ENCODE measurements at regions not wholly inside any gene's neighbourhood (a gene's known extent, or its start where the extent isn't known, plus 50 kb on each side); places are given as distances from the start of the nearest gene placed in this dataset.
A peak's percentile ranks its signal among the peaks of the same experiment; 100 is the strongest.

- TF ChIP-seq SKIL (IDR thresholded peaks at IDR 0.05; ENCODE audit: low read depth, poor library complexity, severe bottlenecking), result peak; percentile 90
Observed at GRCh38 chr2:9092383-9093282, 89.1 kb upstream of the MBOAT2 start (continued).

DNA sequence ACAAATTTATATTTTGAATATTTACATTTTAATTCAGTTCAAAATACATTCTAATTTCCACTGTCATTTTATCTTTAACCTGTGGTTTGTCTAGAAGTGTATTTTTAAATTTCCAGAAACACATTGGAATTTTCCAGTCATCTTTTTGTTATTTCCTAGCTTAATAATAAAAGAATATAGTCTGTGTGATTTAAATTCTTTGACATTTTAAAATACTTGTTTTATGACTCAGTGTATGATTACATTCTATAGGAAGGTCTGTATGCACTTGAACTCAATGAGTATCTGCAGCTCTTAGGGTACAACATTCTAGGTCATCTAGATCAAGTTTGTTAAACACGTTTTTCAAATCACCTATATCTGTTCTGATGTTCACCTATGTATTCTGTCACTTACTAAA lies 88.3 kb upstream of the MBOAT2 start:
- ATAC-seq, result peak; percentile 13; the same call in 2 of the 3 replicates
- peaks cover 14% of the 10 kb centered on the region for H3K4me1 ChIP-seq (ENCODE audit: control insufficient read depth, insufficient read depth, low read length)
- H3K79me2 ChIP-seq (ENCODE audit: control insufficient read depth, insufficient read depth, low read length), result no peaks in the 10 kb centered on the region
- RAD21 ChIA-PET (ENCODE audit: unreplicated experiment), result interaction anchor here (0.8 to 3.0 kb wide), 21 partner anchors 9 to 573 kb away, joined by 3 to 52 read pairs (median 6); partner anchors contain the start of genes ID2 and MBOAT2
- no peak overlapping the region for H3K4me3 ChIP-seq
- no peaks in the 10 kb centered on the region for H3K27me3 ChIP-seq (replicated peaks in 1 of 2; ENCODE audit: control insufficient read depth in 2 of 2, insufficient read depth in 2 of 2, low read length in 1 of 2)
- intact Hi-C loops (cut with micrococcal nuclease; ENCODE audit: unreplicated experiment), result loop anchor here (2.0 to 5.0 kb wide), 3 partner anchors 39 to 105 kb away; partner anchors contain the start of gene MBOAT2
- POLR2A ChIA-PET, result interaction anchor here (0.9 to 2.4 kb wide), 6 partner anchors 9 to 249 kb away, joined by 3 to 10 read pairs (median 6); partner anchors contain the start of gene MBOAT2
- CTCF ChIA-PET, result interaction anchor here (0.6 to 3.0 kb wide), 13 partner anchors 9 to 218 kb away, joined by 3 to 28 read pairs (median 5); no protein-coding TSS in a partner anchor
- no peaks in the 10 kb centered on the region for H4K20me1 ChIP-seq (ENCODE audit: control insufficient read depth, insufficient read depth)
- H3K4me2 ChIP-seq (ENCODE audit: control insufficient read depth, insufficient read depth), result peak overlapping the region; percentile 60; the same call in 1 of the 2 replicates
- SMC1A ChIA-PET (ENCODE audit: uncharacterized antibody, unreplicated experiment), result interaction anchor here (0.8 to 4.3 kb wide), 20 partner anchors 9 to 324 kb away, joined by 3 to 36 read pairs (median 6); partner anchors contain the start of gene KIDINS220
- H3K9me3 ChIP-seq (replicated peaks; ENCODE audit: control insufficient read depth, insufficient read depth, low read length), result no peaks in the 10 kb centered on the region
- no peak for FAIRE-seq
- no peak overlapping the region for H2AFZ ChIP-seq (ENCODE audit: control insufficient read depth, low read depth, low read length)
- in situ Hi-C loops (cut with MboI), result no loop called here
- DNase-seq (ENCODE audit: low read depth, low spot score), result no peak
- no peak overlapping the region for H3K27ac ChIP-seq (ENCODE audit: control insufficient read depth, insufficient read depth)
- no peaks in the 10 kb centered on the region for H3K36me3 ChIP-seq (ENCODE audit: control insufficient read depth in 2 of 2, insufficient read depth in 2 of 2, low read length in 1 of 2)
- no TSS peak for BruUV-seq (replicated peaks)
- WGBS (ENCODE audit: insufficient coverage, insufficient replicate concordance, low lambda C conversion rate, missing lambda C conversion rate), result 0% methylated on average over 1 of the region's 1 CpG
- H3K9ac ChIP-seq (ENCODE audit: control insufficient read depth, insufficient read depth, low read length), result no peak overlapping the region
- TF ChIP-seq RUNX3 (IDR thresholded peaks at IDR 0.05; ENCODE audit: low read length), result no peak
- TF ChIP-seq, protein P1, sequence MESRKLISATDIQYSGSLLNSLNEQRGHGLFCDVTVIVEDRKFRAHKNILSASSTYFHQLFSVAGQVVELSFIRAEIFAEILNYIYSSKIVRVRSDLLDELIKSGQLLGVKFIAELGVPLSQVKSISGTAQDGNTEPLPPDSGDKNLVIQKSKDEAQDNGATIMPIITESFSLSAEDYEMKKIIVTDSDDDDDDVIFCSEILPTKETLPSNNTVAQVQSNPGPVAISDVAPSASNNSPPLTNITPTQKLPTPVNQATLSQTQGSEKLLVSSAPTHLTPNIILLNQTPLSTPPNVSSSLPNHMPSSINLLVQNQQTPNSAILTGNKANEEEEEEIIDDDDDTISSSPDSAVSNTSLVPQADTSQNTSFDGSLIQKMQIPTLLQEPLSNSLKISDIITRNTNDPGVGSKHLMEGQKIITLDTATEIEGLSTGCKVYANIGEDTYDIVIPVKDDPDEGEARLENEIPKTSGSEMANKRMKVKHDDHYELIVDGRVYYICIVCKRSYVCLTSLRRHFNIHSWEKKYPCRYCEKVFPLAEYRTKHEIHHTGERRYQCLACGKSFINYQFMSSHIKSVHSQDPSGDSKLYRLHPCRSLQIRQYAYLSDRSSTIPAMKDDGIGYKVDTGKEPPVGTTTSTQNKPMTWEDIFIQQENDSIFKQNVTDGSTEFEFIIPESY (IDR thresholded peaks at IDR 0.05), result no peak
- no peak for TF ChIP-seq NFXL1 (IDR thresholded peaks at IDR 0.05; ENCODE audit: borderline replicate concordance)
- no peak for TF ChIP-seq SUPT20H (IDR thresholded peaks at IDR 0.05; ENCODE audit: borderline replicate concordance, control insufficient read depth, low read depth, low read length)
- no peak for TF ChIP-seq USF2 (IDR thresholded peaks at IDR 0.05; ENCODE audit: borderline replicate concordance, low read depth, low read length)
- TF ChIP-seq NKRF (conservative IDR thresholded peaks at IDR 0.05), result no peak
- no peak for TF ChIP-seq CREM (IDR thresholded peaks at IDR 0.05; ENCODE audit: low read depth)
- no peak for TF ChIP-seq JUNB (IDR thresholded peaks at IDR 0.05)
- no peak for TF ChIP-seq HDGF (IDR thresholded peaks at IDR 0.05)
- no peak for TF ChIP-seq EZH2 (IDR thresholded peaks at IDR 0.05; ENCODE audit: borderline replicate concordance, control insufficient read depth, low read depth, low read length)
- TF ChIP-seq ESRRA (IDR thresholded peaks at IDR 0.05; ENCODE audit: low read length), result no peak
- TF ChIP-seq STAT3 (IDR thresholded peaks at IDR 0.05; ENCODE audit: low read depth, low read length), result no peak
- TF ChIP-seq SUZ12 (IDR thresholded peaks at IDR 0.05; ENCODE audit: unreplicated experiment), result no peak
